CD14-positive monocyte (primary cell): ENCODE measurements at regions not wholly inside any gene's neighbourhood (a gene's known extent, or its start where the extent isn't known, plus 50 kb on each side); places are given as distances from the start of the nearest gene placed in this dataset.

Experiments used
- DNase-seq, 3 donors: peaks; one replicate each; pipeline ENCODE4 v3.0.0-alpha.2; 2011 to 2022
- H2AFZ ChIP-seq: 2 replicates; pipeline ENCODE4 v1.6.0; 2012; ENCODE audit warnings: mild to moderate bottlenecking, low read depth, low read length, inconsistent platforms; ENCODE audit not compliant: insufficient read depth, poor library complexity, severe bottlenecking
- H3K27ac ChIP-seq, 2 donors: 1 replicate in 1 of 2; 2 replicates in 1 of 2; pipeline ENCODE4 v1.5.1; 2012 to 2013; ENCODE audit warnings: low read length in 2 of 2, control low read depth in 1 of 2, inconsistent platforms in 1 of 2, low read depth in 1 of 2, mild to moderate bottlenecking in 1 of 2
- H3K27me3 ChIP-seq, 2 donors: one replicate each; pipeline versions ENCODE4 v1.6.0 to v1.6.1; 2011 to 2013; ENCODE audit warnings: low read length in 2 of 2; ENCODE audit not compliant: control insufficient read depth in 2 of 2, insufficient read depth in 2 of 2
- H3K36me3 ChIP-seq, 2 donors: replicated peaks in 1 of 2; 1 replicate in 1 of 2; 2 replicates in 1 of 2; pipeline versions ENCODE4 v1.5.1 to v1.6.1; 2012 to 2013; ENCODE audit warnings: low read length in 2 of 2, control low read depth in 1 of 2, inconsistent platforms in 1 of 2, mild to moderate bottlenecking in 1 of 2; ENCODE audit not compliant: insufficient read depth in 2 of 2, control insufficient read depth in 1 of 2
- H3K4me1 ChIP-seq, 2 donors: 1 replicate in 1 of 2; 2 replicates in 1 of 2; pipeline versions ENCODE4 v1.5.1 to v1.6.1; 2012 to 2013; ENCODE audit warnings: low read length in 2 of 2, control low read depth in 1 of 2, inconsistent platforms in 1 of 2, mild to moderate bottlenecking in 1 of 2, moderate library complexity in 1 of 2; ENCODE audit not compliant: insufficient read depth in 2 of 2, control insufficient read depth in 1 of 2
- H3K4me2 ChIP-seq: replicated peaks from 2 replicates; pipeline ENCODE3; 2012; ENCODE audit warnings: low read length, moderate library complexity, mild to moderate bottlenecking; ENCODE audit not compliant: poor library complexity, severe bottlenecking; ENCODE audit errors: extremely low read depth
- H3K4me3 ChIP-seq, 3 experiments: fragments of 200-600 bp in 1 of 3; sonication (generic) in 1 of 3; replicated peaks in 1 of 3; 1 replicate in 2 of 3; 2 replicates in 1 of 3; pipeline ENCODE4 v1.5.1; 2011 to 2013; ENCODE audit warnings: low read length in 3 of 3, mild to moderate bottlenecking in 3 of 3, control low read depth in 2 of 3, low read depth in 2 of 3, inconsistent platforms in 1 of 3, moderate library complexity in 1 of 3
- H3K79me2 ChIP-seq: 2 replicates; pipeline ENCODE4 v1.6.0; 2012; ENCODE audit warnings: mild to moderate bottlenecking, control low read depth, inconsistent platforms, low read length, moderate library complexity; ENCODE audit not compliant: insufficient read depth
- H3K9ac ChIP-seq: 2 replicates; pipeline ENCODE4 v1.6.0; 2017; ENCODE audit warnings: low read length, mild to moderate bottlenecking; ENCODE audit not compliant: insufficient read depth, poor library complexity, severe bottlenecking
- H3K9me3 ChIP-seq, 2 donors: replicated peaks in 1 of 2; 1 replicate in 1 of 2; 2 replicates in 1 of 2; pipeline versions ENCODE4 v1.5.1 to v1.6.1; 2012 to 2013; ENCODE audit warnings: low read length in 2 of 2, control low read depth in 1 of 2; ENCODE audit not compliant: control insufficient read depth in 1 of 2, insufficient read depth in 1 of 2
- H4K20me1 ChIP-seq: 2 replicates; pipeline ENCODE4 v1.6.0; 2012; ENCODE audit warnings: mild to moderate bottlenecking, low read length, control low read depth, moderate library complexity; ENCODE audit not compliant: insufficient read depth
- H3K27ac Mint-ChIP-seq, 7 donors: one replicate each; pipeline ENCODE4 v1.8.0; 2020; ENCODE audit warnings: mild to moderate bottlenecking in 7 of 7, mixed read lengths in 7 of 7, moderate library complexity in 6 of 7, inconsistent platforms in 2 of 7
- H3K27me3 Mint-ChIP-seq, 3 donors: one replicate each; pipeline ENCODE4 v1.8.0; 2021 to 2022; ENCODE audit warnings: low read depth in 3 of 3, mild to moderate bottlenecking in 3 of 3, mixed read lengths in 3 of 3, moderate library complexity in 3 of 3, inconsistent platforms in 1 of 3
- H3K36me3 Mint-ChIP-seq, 2 donors: one replicate each; pipeline ENCODE4 v1.8.0; 2020; ENCODE audit warnings: mixed read lengths in 2 of 2, inconsistent platforms in 1 of 2, mild to moderate bottlenecking in 1 of 2
- H3K4me1 Mint-ChIP-seq: one replicate; pipeline ENCODE4 v1.8.0; 2020; ENCODE audit warnings: mild to moderate bottlenecking, mixed read lengths
- H3K4me3 Mint-ChIP-seq, 2 donors: one replicate each; pipeline ENCODE4 v1.8.0; 2020; ENCODE audit warnings: mild to moderate bottlenecking in 2 of 2, mixed read lengths in 2 of 2, moderate library complexity in 1 of 2
- H3K9me3 Mint-ChIP-seq, 7 donors: one replicate each; pipeline ENCODE4 v1.8.0; 2020 to 2022; ENCODE audit warnings: mixed read lengths in 7 of 7, mild to moderate bottlenecking in 6 of 7, moderate library complexity in 6 of 7, inconsistent platforms in 2 of 7
- CTCF ChIP-seq: fragments of 200-600 bp; IDR thresholded peaks from one replicate; pipeline ENCODE4 v1.8.0; 2022; ENCODE audit warnings: antibody characterized with exemption, mild to moderate bottlenecking
- WGBS: methylation state at CpG from one replicate; pipeline ENCODE4 v1.1.5; 2013; ENCODE audit warnings: missing lambda C conversion rate; ENCODE audit not compliant: insufficient coverage; 5-methylcytosine and 5-hydroxymethylcytosine counted together
- intact Hi-C, 2 donors: fragments of 100-400 bp; cut with micrococcal nuclease; formaldehyde crosslinking; loops; one replicate each; pipeline versions ENCODE4 v1.15.0 to v1.15.1; 2023

DNA sequence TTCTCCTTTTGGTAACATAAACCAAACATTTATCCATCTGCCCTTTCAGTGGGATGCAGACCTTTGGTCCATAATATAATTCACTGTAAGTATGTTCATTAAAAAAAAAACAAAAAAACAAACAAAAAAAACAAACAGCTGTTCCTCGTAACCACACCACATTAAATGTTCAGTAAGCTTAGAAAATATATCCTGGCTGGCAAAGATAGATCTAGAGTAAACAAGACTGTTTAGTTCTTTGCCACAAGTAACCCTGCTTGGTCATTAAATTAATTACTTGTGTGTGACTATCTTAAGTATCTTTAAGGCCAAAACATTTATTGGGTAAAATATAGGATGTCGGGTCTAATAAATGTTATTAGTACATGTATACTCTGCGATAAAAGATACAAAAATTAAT, 1717.1 kb downstream of the EFNA5 start:
- H3K27ac Mint-ChIP-seq: no peak overlapping the region
- peaks cover 0 to 3% (median 0%) of the 10 kb centered on the region in 7 donors for H3K9me3 Mint-ChIP-seq
- no peak for TF ChIP-seq CTCF
- H3K27me3 ChIP-seq: no peaks in the 10 kb centered on the region
- H3K4me1 Mint-ChIP-seq: no peaks in the 10 kb centered on the region
- no peak overlapping the region for H3K4me3 Mint-ChIP-seq
- no peaks in the 10 kb centered on the region for H3K36me3 Mint-ChIP-seq
- no peak overlapping the region for H3K4me2 ChIP-seq
- H4K20me1 ChIP-seq: no peaks in the 10 kb centered on the region
- intact Hi-C loops: no loop called here
- H3K9ac ChIP-seq: no peak overlapping the region
- no peaks in the 10 kb centered on the region for H3K4me1 ChIP-seq
- no peaks in the 10 kb centered on the region for H3K36me3 ChIP-seq
- H3K4me3 ChIP-seq: no peak overlapping the region
- H3K9me3 ChIP-seq: no peaks in the 10 kb centered on the region
- no CpG with 5 or more reads among the region's 3 CpGs for WGBS
- H3K27me3 Mint-ChIP-seq: no peaks in the 10 kb centered on the region
- H3K79me2 ChIP-seq: no peaks in the 10 kb centered on the region
- no peak overlapping the region for H3K27ac ChIP-seq
- H2AFZ ChIP-seq: no peak overlapping the region
- no peak for DNase-seq

- Mint-ChIP-seq H3K4me1 (no peaks in the 10 kb centered on the region), H3K4me3 (no peak overlapping the region), H3K36me3 (no peaks in the 10 kb centered on the region), H3K27ac (no peak overlapping the region), H3K27me3 (no peaks in the 10 kb centered on the region), H3K9me3 (peaks cover 0 to 3% (median 0%) of the 10 kb centered on the region in 7 donors)
- H3K9me3 ChIP-seq: no peaks in the 10 kb centered on the region
- H3K4me3 ChIP-seq: no peak overlapping the region
- H3K36me3 ChIP-seq: no peaks in the 10 kb centered on the region
- no peak overlapping the region for H3K9ac ChIP-seq
- H3K4me1 ChIP-seq: no peaks in the 10 kb centered on the region
- no peak overlapping the region for H3K27ac ChIP-seq
- intact Hi-C loops: no loop called here
- no peaks in the 10 kb centered on the region for H3K27me3 ChIP-seq
- no peak overlapping the region for H2AFZ ChIP-seq
- TF ChIP-seq CTCF: no peak
- no peaks in the 10 kb centered on the region for H4K20me1 ChIP-seq
- H3K4me2 ChIP-seq: no peak overlapping the region
- no peak for DNase-seq
- no peaks in the 10 kb centered on the region for H3K79me2 ChIP-seq
- whole genome bisulfite sequencing: no CpG with 5 or more reads among the region's 3 CpGs
Measured at GRCh38 chr5:105952875-105953274, 1717.9 kb downstream of the EFNA5 start.
